ENCODE measurements at regions not wholly inside any gene's neighbourhood (a gene's known extent, or its start where the extent isn't known, plus 50 kb on each side); places are given as distances from the start of the nearest gene placed in this dataset.

GRCh38 chr5:104187656-104188055 lies 625.1 kb upstream of the NUDT12 start:
- no peak overlapping the region for H3K9ac ChIP-seq (ENCODE audit: low read length in 3 of 3)
- DNase-seq (no peak), FAIRE-seq (no peak)
- TF ChIP-seq CTCF (IDR thresholded peaks at IDR 0.05; ENCODE audit: borderline replicate concordance, extremely low read depth, insufficient read depth) = no peak
- no peak overlapping the region for H3K4me3 ChIP-seq (ENCODE audit: low read length in 3 of 3)
- no peaks in the 10 kb centered on the region for H3K27me3 ChIP-seq (ENCODE audit: control insufficient read depth, insufficient read depth, low read length)
- H3K27ac ChIP-seq (ENCODE audit: low read depth in 2 of 2, low read length in 2 of 2) = no peak overlapping the region
- intact Hi-C loops (cut with DNase I) = no loop called here
- H3K9me3 ChIP-seq (ENCODE audit: control insufficient read depth in 2 of 3, insufficient read depth in 1 of 3, low read length in 3 of 3) = no peaks in the 10 kb centered on the region
- H3K4me1 ChIP-seq (ENCODE audit: control insufficient read depth in 2 of 3, insufficient read depth in 2 of 3, low read depth in 1 of 3, low read length in 3 of 3) = no peaks in the 10 kb centered on the region
- no peaks in the 10 kb centered on the region for H3K36me3 ChIP-seq (ENCODE audit: control insufficient read depth in 2 of 3, insufficient read depth in 3 of 3, low read length in 3 of 3)

- intact Hi-C loops (cut with DNase I) = no loop called here
- FAIRE-seq = no peak
- no peak overlapping the region for H3K9ac ChIP-seq (ENCODE audit: low read length in 3 of 3)
- H3K4me1 ChIP-seq (ENCODE audit: control insufficient read depth in 2 of 3, insufficient read depth in 2 of 3, low read depth in 1 of 3, low read length in 3 of 3) = no peaks in the 10 kb centered on the region
- no peaks in the 10 kb centered on the region for H3K36me3 ChIP-seq (ENCODE audit: control insufficient read depth in 2 of 3, insufficient read depth in 3 of 3, low read length in 3 of 3)
- H3K9me3 ChIP-seq (ENCODE audit: control insufficient read depth in 2 of 3, insufficient read depth in 1 of 3, low read length in 3 of 3) = no peaks in the 10 kb centered on the region
- DNase-seq = no peak
- no peaks in the 10 kb centered on the region for H3K27me3 ChIP-seq (ENCODE audit: control insufficient read depth, insufficient read depth, low read length)
- no peak overlapping the region for H3K4me3 ChIP-seq (ENCODE audit: low read length in 3 of 3)
- no peak for TF ChIP-seq CTCF (IDR thresholded peaks at IDR 0.05; ENCODE audit: borderline replicate concordance, extremely low read depth, insufficient read depth)
- no peak overlapping the region for H3K27ac ChIP-seq (ENCODE audit: low read depth in 2 of 2, low read length in 2 of 2)
Measured at GRCh38 chr5:104186510-104186909, 623.9 kb upstream of the NUDT12 start.

GRCh38 chr5:104186100-104186499 lies 623.5 kb upstream of the NUDT12 start:
- FAIRE-seq (no peak), DNase-seq (no peak)
- intact Hi-C loops (cut with DNase I) = no loop called here
- H3K4me1 ChIP-seq (ENCODE audit: control insufficient read depth in 2 of 3, insufficient read depth in 2 of 3, low read depth in 1 of 3, low read length in 3 of 3) = no peaks in the 10 kb centered on the region
- no peaks in the 10 kb centered on the region for H3K9me3 ChIP-seq (ENCODE audit: control insufficient read depth in 2 of 3, insufficient read depth in 1 of 3, low read length in 3 of 3)
- H3K9ac ChIP-seq (ENCODE audit: low read length in 3 of 3) = no peak overlapping the region
- H3K36me3 ChIP-seq (ENCODE audit: control insufficient read depth in 2 of 3, insufficient read depth in 3 of 3, low read length in 3 of 3) = no peaks in the 10 kb centered on the region
- TF ChIP-seq CTCF (IDR thresholded peaks at IDR 0.05; ENCODE audit: borderline replicate concordance, extremely low read depth, insufficient read depth) = no peak
- H3K27me3 ChIP-seq (ENCODE audit: control insufficient read depth, insufficient read depth, low read length) = no peaks in the 10 kb centered on the region
- no peak overlapping the region for H3K27ac ChIP-seq (ENCODE audit: low read depth in 2 of 2, low read length in 2 of 2)
- H3K4me3 ChIP-seq (ENCODE audit: low read length in 3 of 3) = no peak overlapping the region

GRCh38 chr5:104184264-104184663 lies 621.7 kb upstream of the NUDT12 start:
- FAIRE-seq (no peak), DNase-seq (no peak)
- H3K27me3 ChIP-seq (ENCODE audit: control insufficient read depth, insufficient read depth, low read length) = no peaks in the 10 kb centered on the region
- H3K9ac ChIP-seq (ENCODE audit: low read length in 3 of 3) = no peak overlapping the region
- H3K4me3 ChIP-seq (ENCODE audit: low read length in 3 of 3) = no peak overlapping the region
- H3K4me1 ChIP-seq (ENCODE audit: control insufficient read depth in 2 of 3, insufficient read depth in 2 of 3, low read depth in 1 of 3, low read length in 3 of 3) = no peaks in the 10 kb centered on the region
- no peak for TF ChIP-seq CTCF (IDR thresholded peaks at IDR 0.05; ENCODE audit: borderline replicate concordance, extremely low read depth, insufficient read depth)
- intact Hi-C loops (cut with DNase I) = no loop called here
- H3K36me3 ChIP-seq (ENCODE audit: control insufficient read depth in 2 of 3, insufficient read depth in 3 of 3, low read length in 3 of 3) = no peaks in the 10 kb centered on the region
- peaks cover 0 to 16% (median 0%) of the 10 kb centered on the region in 3 donors for H3K9me3 ChIP-seq (ENCODE audit: control insufficient read depth in 2 of 3, insufficient read depth in 1 of 3, low read length in 3 of 3)
- H3K27ac ChIP-seq (ENCODE audit: low read depth in 2 of 2, low read length in 2 of 2) = no peak overlapping the region
